ENCODE measurements at regions not wholly inside any gene's neighbourhood (a gene's known extent, or its start where the extent isn't known, plus 50 kb on each side); places are given as distances from the start of the nearest gene placed in this dataset.

GRCh38 chr5:172571892-172572291 lies 69.2 kb upstream of the NEURL1B start:
- TF ChIP-seq POLR2A (IDR thresholded peaks at IDR 0.05) (no peak), CTCF (IDR thresholded peaks at IDR 0.05) (no peak)
